SK-N-SH treated with all-trans-retinoic acid at 6 μM for 48 hours (cell line): ENCODE measurements at regions not wholly inside any gene's neighbourhood (a gene's known extent, or its start where the extent isn't known, plus 50 kb on each side); places are given as distances from the start of the nearest gene placed in this dataset.

Source experiments
- ATAC-seq: fragments of 200-7000 bp; cut with Tn5 transposase; 3 replicates; pipeline ENCODE4 v1.9.1; 2020; ENCODE audit warnings: mild to moderate bottlenecking, moderate library complexity
- ARNTL ChIP-seq: fragments of 450-650 bp; formaldehyde crosslinking; IDR thresholded peaks from 2 replicates; pipeline ENCODE4 v1.5.0; 2020; ENCODE audit warnings: low read depth, mild to moderate bottlenecking, moderate library complexity, borderline replicate concordance
- BACH2 ChIP-seq: fragments of 250-450 bp; sonication (Bioruptor Pico); IDR thresholded peaks from 2 replicates; pipeline ENCODE4 v1.9.0; 2021; ENCODE audit warnings: mild to moderate bottlenecking, borderline replicate concordance
- CREB5 ChIP-seq: fragments of 250-450 bp; sonication (Bioruptor Pico); IDR thresholded peaks from 2 replicates; pipeline ENCODE4 v1.5.1; 2020; ENCODE audit warnings: low read depth, mild to moderate bottlenecking, moderate library complexity
- CSDC2 ChIP-seq: fragments of 250-450 bp; sonication (Bioruptor Pico); IDR thresholded peaks from 2 replicates; pipeline ENCODE4 v1.5.0; 2020; ENCODE audit warnings: mild to moderate bottlenecking, moderate library complexity
- ESRRG ChIP-seq: fragments of 250-450 bp; sonication (Bioruptor Pico); IDR thresholded peaks from 2 replicates; pipeline ENCODE4 v1.6.1; 2021; ENCODE audit warnings: mild to moderate bottlenecking
- GLIS3 ChIP-seq: fragments of 250-450 bp; sonication (Bioruptor Pico); IDR thresholded peaks from 2 replicates; pipeline ENCODE4 v1.5.0; 2020; ENCODE audit warnings: mild to moderate bottlenecking, moderate library complexity
- ISL1 ChIP-seq: fragments of 250-450 bp; sonication (Bioruptor Pico); IDR thresholded peaks from 2 replicates; pipeline ENCODE4 v2.1.2; 2022; ENCODE audit warnings: mild to moderate bottlenecking, moderate library complexity
- OSR1 ChIP-seq: fragments of 250-450 bp; sonication (Bioruptor Pico); IDR thresholded peaks from 2 replicates; pipeline ENCODE4 v1.8.0; 2022; ENCODE audit warnings: moderate library complexity, mild to moderate bottlenecking, inconsistent platforms
- PPARA ChIP-seq: fragments of 250-450 bp; sonication (Bioruptor Pico); IDR thresholded peaks from 2 replicates; pipeline ENCODE4 v1.5.0; 2020; ENCODE audit warnings: mild to moderate bottlenecking, borderline replicate concordance
- RARB ChIP-seq: fragments of 250-450 bp; sonication (Bioruptor Pico); IDR thresholded peaks from 2 replicates; pipeline ENCODE4 v1.8.0; 2021; ENCODE audit warnings: mild to moderate bottlenecking, moderate library complexity
- SNAI2 ChIP-seq: fragments of 250-450 bp; sonication (Bioruptor Pico); IDR thresholded peaks from 2 replicates; pipeline ENCODE4 v1.5.0; 2020; ENCODE audit warnings: mild to moderate bottlenecking, moderate library complexity
- TCF4 ChIP-seq: fragments of 250-450 bp; sonication (Bioruptor Pico); IDR thresholded peaks from 2 replicates; pipeline ENCODE4 v1.8.0; 2021; ENCODE audit warnings: mild to moderate bottlenecking, moderate library complexity, borderline replicate concordance
- TOX ChIP-seq: fragments of 250-450 bp; sonication (Bioruptor Pico); IDR thresholded peaks from 2 replicates; pipeline ENCODE4 v1.8.0; 2021; ENCODE audit warnings: mild to moderate bottlenecking, moderate library complexity, borderline replicate concordance
- ZC3H10 ChIP-seq: fragments of 250-450 bp; sonication (Bioruptor Pico); IDR thresholded peaks from 2 replicates; pipeline ENCODE4 v1.5.1; 2021; ENCODE audit warnings: mild to moderate bottlenecking, moderate library complexity
- ZNF565 ChIP-seq: fragments of 450-650 bp; formaldehyde crosslinking; conservative IDR thresholded peaks from 2 replicates; pipeline ENCODE4 v1.5.0; 2020; ENCODE audit warnings: low read depth, mild to moderate bottlenecking, moderate library complexity
- ZNF70 ChIP-seq: fragments of 450-650 bp; formaldehyde crosslinking; IDR thresholded peaks from 2 replicates; pipeline ENCODE4 v1.5.0; 2020; ENCODE audit warnings: mild to moderate bottlenecking, moderate library complexity
- TF ChIP-seq, protein P1 (sequence below): fragments of 250-450 bp; sonication (Bioruptor Pico); IDR thresholded peaks from 2 replicates; pipeline ENCODE4 v1.5.1; 2021; ENCODE audit warnings: mild to moderate bottlenecking, moderate library complexity
- TF ChIP-seq, protein P2 (sequence below): fragments of 250-450 bp; sonication (Bioruptor Pico); IDR thresholded peaks from 2 replicates; pipeline ENCODE4 v1.8.0; 2020; ENCODE audit warnings: mild to moderate bottlenecking, moderate library complexity, borderline replicate concordance
- TF ChIP-seq, protein P3 (sequence below): fragments of 250-450 bp; sonication (Bioruptor Pico); IDR thresholded peaks from 2 replicates; pipeline ENCODE4 v1.8.0; 2021; ENCODE audit warnings: low read depth, mild to moderate bottlenecking, moderate library complexity, borderline replicate concordance
- TF ChIP-seq, protein P4 (sequence below): fragments of 250-450 bp; sonication (Bioruptor Pico); IDR thresholded peaks from 2 replicates; pipeline ENCODE4 v1.5.0; 2020; ENCODE audit warnings: mild to moderate bottlenecking, moderate library complexity

DNA sequence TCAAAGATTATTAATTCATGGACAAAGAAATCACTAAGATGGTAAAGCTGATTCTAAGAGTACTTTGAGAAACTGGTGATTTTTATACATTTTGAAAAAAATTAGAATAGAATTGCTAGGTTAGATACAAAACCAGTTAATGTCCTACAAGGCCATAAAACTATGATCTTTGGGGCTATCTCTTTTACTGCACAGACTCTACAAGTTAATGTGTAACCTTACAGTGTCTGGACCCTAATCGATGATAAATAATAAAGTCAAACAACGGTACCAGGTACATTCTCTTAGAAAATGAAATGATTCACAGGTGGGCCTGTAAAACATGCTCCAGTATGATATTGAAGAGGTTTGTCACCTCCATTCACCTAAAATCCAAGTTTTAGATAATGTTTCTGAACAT lies 199.8 kb upstream of the LYZL1 start:
- no peak for TF ChIP-seq PPARA (CRISPR knock-in tag)
- TF ChIP-seq OSR1: no peak
- no peak for ATAC-seq

- TF ChIP-seq, protein P1, sequence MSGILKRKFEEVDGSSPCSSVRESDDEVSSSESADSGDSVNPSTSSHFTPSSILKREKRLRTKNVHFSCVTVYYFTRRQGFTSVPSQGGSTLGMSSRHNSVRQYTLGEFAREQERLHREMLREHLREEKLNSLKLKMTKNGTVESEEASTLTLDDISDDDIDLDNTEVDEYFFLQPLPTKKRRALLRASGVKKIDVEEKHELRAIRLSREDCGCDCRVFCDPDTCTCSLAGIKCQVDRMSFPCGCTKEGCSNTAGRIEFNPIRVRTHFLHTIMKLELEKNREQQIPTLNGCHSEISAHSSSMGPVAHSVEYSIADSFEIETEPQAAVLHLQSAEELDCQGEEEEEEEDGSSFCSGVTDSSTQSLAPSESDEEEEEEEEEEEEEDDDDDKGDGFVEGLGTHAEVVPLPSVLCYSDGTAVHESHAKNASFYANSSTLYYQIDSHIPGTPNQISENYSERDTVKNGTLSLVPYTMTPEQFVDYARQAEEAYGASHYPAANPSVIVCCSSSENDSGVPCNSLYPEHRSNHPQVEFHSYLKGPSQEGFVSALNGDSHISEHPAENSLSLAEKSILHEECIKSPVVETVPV (CRISPR knock-in tag): no peak
- TF ChIP-seq CREB5 (CRISPR knock-in tag) (no peak), CSDC2 (CRISPR knock-in tag) (no peak), GLIS3 (CRISPR knock-in tag) (no peak), ISL1 (CRISPR knock-in tag) (no peak), BACH2 (no peak), PPARA (CRISPR knock-in tag) (no peak), ZNF565 (CRISPR knock-in tag) (no peak), ARNTL (CRISPR knock-in tag) (no peak), TCF4 (CRISPR knock-in tag) (no peak), ZNF70 (no peak), ZC3H10 (CRISPR knock-in tag) (no peak), ESRRG (CRISPR knock-in tag) (no peak)
- TF ChIP-seq, all 23 proteins: peak for 0
These were observed 192.5 kb upstream of the LYZL1 start for GRCh38 chr10:29096303-29096824.

GRCh38 chr10:29098423-29098822 lies 190.4 kb upstream of the LYZL1 start:
- TF ChIP-seq OSR1 (no peak), ISL1 (CRISPR knock-in tag) (no peak), SNAI2 (CRISPR knock-in tag) (no peak), CSDC2 (CRISPR knock-in tag) (no peak), RARB (no peak)
- TF ChIP-seq, protein P2, sequence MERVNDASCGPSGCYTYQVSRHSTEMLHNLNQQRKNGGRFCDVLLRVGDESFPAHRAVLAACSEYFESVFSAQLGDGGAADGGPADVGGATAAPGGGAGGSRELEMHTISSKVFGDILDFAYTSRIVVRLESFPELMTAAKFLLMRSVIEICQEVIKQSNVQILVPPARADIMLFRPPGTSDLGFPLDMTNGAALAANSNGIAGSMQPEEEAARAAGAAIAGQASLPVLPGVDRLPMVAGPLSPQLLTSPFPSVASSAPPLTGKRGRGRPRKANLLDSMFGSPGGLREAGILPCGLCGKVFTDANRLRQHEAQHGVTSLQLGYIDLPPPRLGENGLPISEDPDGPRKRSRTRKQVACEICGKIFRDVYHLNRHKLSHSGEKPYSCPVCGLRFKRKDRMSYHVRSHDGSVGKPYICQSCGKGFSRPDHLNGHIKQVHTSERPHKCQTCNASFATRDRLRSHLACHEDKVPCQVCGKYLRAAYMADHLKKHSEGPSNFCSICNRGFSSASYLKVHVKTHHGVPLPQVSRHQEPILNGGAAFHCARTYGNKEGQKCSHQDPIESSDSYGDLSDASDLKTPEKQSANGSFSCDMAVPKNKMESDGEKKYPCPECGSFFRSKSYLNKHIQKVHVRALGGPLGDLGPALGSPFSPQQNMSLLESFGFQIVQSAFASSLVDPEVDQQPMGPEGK (CRISPR knock-in tag): no peak
- TF ChIP-seq, protein P3, sequence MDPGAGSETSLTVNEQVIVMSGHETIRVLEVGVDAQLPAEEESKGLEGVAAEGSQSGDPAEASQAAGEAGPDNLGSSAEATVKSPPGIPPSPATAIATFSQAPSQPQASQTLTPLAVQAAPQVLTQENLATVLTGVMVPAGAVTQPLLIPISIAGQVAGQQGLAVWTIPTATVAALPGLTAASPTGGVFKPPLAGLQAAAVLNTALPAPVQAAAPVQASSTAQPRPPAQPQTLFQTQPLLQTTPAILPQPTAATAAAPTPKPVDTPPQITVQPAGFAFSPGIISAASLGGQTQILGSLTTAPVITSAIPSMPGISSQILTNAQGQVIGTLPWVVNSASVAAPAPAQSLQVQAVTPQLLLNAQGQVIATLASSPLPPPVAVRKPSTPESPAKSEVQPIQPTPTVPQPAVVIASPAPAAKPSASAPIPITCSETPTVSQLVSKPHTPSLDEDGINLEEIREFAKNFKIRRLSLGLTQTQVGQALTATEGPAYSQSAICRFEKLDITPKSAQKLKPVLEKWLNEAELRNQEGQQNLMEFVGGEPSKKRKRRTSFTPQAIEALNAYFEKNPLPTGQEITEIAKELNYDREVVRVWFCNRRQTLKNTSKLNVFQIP: no peak
- TF ChIP-seq, protein P4, sequence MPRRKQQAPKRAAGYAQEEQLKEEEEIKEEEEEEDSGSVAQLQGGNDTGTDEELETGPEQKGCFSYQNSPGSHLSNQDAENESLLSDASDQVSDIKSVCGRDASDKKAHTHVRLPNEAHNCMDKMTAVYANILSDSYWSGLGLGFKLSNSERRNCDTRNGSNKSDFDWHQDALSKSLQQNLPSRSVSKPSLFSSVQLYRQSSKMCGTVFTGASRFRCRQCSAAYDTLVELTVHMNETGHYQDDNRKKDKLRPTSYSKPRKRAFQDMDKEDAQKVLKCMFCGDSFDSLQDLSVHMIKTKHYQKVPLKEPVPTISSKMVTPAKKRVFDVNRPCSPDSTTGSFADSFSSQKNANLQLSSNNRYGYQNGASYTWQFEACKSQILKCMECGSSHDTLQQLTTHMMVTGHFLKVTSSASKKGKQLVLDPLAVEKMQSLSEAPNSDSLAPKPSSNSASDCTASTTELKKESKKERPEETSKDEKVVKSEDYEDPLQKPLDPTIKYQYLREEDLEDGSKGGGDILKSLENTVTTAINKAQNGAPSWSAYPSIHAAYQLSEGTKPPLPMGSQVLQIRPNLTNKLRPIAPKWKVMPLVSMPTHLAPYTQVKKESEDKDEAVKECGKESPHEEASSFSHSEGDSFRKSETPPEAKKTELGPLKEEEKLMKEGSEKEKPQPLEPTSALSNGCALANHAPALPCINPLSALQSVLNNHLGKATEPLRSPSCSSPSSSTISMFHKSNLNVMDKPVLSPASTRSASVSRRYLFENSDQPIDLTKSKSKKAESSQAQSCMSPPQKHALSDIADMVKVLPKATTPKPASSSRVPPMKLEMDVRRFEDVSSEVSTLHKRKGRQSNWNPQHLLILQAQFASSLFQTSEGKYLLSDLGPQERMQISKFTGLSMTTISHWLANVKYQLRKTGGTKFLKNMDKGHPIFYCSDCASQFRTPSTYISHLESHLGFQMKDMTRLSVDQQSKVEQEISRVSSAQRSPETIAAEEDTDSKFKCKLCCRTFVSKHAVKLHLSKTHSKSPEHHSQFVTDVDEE (CRISPR knock-in tag): no peak
- ATAC-seq: no peak

More at GRCh38 chr10:29096303-29096824, 192.5 kb upstream of the LYZL1 start:
- no peak for ATAC-seq

DNA sequence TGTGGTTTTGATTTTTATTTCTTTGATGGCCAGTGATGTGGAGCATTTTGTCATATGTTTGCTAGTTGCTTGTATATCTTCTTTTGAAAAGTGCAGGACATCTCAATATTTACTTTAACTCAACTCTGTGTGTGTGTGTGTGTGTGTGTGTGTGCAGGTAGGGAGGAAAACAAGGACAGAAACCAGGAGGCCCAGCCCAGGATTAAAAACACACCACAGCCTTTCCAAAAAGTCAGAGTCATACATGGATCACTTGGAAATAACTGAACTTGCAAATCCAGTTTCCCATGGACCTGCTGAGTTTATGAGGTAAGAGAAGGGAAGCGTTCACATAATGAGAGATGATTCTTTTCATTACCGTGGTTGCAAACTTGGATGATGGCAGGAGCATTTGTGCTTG lies 189.9 kb upstream of the LYZL1 start:
- no peak for ATAC-seq
- TF ChIP-seq TOX (CRISPR knock-in tag) (no peak), ISL1 (CRISPR knock-in tag) (no peak), TCF4 (CRISPR knock-in tag) (no peak), ZNF70 (no peak)
- TF ChIP-seq, all 23 proteins: peak for 0
